H7 (cell line): ENCODE measurements at regions not wholly inside any gene's neighbourhood (a gene's known extent, or its start where the extent isn't known, plus 50 kb on each side); places are given as distances from the start of the nearest gene placed in this dataset.

ENCODE experiments used
- DNase-seq: peaks from one replicate; pipeline ENCODE4 v3.0.0; 2012
- H3K27me3 ChIP-seq: 2 replicates; pipeline ENCODE4 v1.6.0; 2011; ENCODE audit warnings: mild to moderate bottlenecking, low read length; ENCODE audit not compliant: control insufficient read depth, insufficient read depth
- H3K36me3 ChIP-seq: replicated peaks from 2 replicates; pipeline ENCODE4 v1.5.1; 2011; ENCODE audit warnings: low read length; ENCODE audit not compliant: control insufficient read depth, insufficient read depth
- H3K4me3 ChIP-seq: 2 replicates; pipeline ENCODE4 v1.5.1; 2011; ENCODE audit warnings: low read depth, mild to moderate bottlenecking, control low read depth, low read length, moderate library complexity; ENCODE audit not compliant: insufficient read depth

- H3K4me3 ChIP-seq = no peak overlapping the region
- H3K27me3 ChIP-seq = no peaks in the 10 kb centered on the region
- H3K36me3 ChIP-seq = no peaks in the 10 kb centered on the region
- DNase-seq = no peak
Measured at GRCh38 chr1:209382231-209383100, 201.0 kb upstream of the CAMK1G start.

- H3K27me3 ChIP-seq = no peaks in the 10 kb centered on the region
- no peaks in the 10 kb centered on the region for H3K36me3 ChIP-seq
- no peak for DNase-seq
- no peak overlapping the region for H3K4me3 ChIP-seq
Measured at GRCh38 chr1:209383422-209383821, 200.1 kb upstream of the CAMK1G start.

GRCh38 chr1:209383907-209384709 lies 199.4 kb upstream of the CAMK1G start:
- Histone ChIP-seq H3K36me3 (no peaks in the 10 kb centered on the region), H3K27me3 (no peaks in the 10 kb centered on the region)
- no peak for DNase-seq

GRCh38 chr1:209384710-209385550 lies 198.6 kb upstream of the CAMK1G start:
- no peak overlapping the region for H3K4me3 ChIP-seq
- H3K27me3 ChIP-seq = no peaks in the 10 kb centered on the region
- no peak for DNase-seq
- H3K36me3 ChIP-seq = no peaks in the 10 kb centered on the region

More at GRCh38 chr1:209383907-209384709, 199.4 kb upstream of the CAMK1G start:
- H3K4me3 ChIP-seq = no peak overlapping the region

GRCh38 chr1:209386156-209386555 lies 197.4 kb upstream of the CAMK1G start:
- no peaks in the 10 kb centered on the region for H3K36me3 ChIP-seq
- no peak overlapping the region for H3K4me3 ChIP-seq
- no peak for DNase-seq
- no peaks in the 10 kb centered on the region for H3K27me3 ChIP-seq

- H3K4me3 ChIP-seq = no peak overlapping the region
Measured at GRCh38 chr1:209387271-209387968, 196.1 kb upstream of the CAMK1G start.

GRCh38 chr1:209387969-209388329 lies 195.6 kb upstream of the CAMK1G start:
- Histone ChIP-seq H3K4me3 (no peak overlapping the region), H3K27me3 (no peaks in the 10 kb centered on the region), H3K36me3 (no peaks in the 10 kb centered on the region)
- no peak for DNase-seq

More at GRCh38 chr1:209387271-209387968, 196.1 kb upstream of the CAMK1G start:
- Histone ChIP-seq H3K36me3 (no peaks in the 10 kb centered on the region), H3K27me3 (no peaks in the 10 kb centered on the region)
- no peak for DNase-seq

GRCh38 chr1:209388358-209388757 lies 195.2 kb upstream of the CAMK1G start:
- no peaks in the 10 kb centered on the region for H3K36me3 ChIP-seq
- DNase-seq = no peak
- H3K27me3 ChIP-seq = no peaks in the 10 kb centered on the region
- H3K4me3 ChIP-seq = no peak overlapping the region

GRCh38 chr1:209389258-209389657 lies 194.3 kb upstream of the CAMK1G start:
- DNase-seq = no peak
- no peak overlapping the region for H3K4me3 ChIP-seq
- H3K36me3 ChIP-seq = no peaks in the 10 kb centered on the region
- H3K27me3 ChIP-seq = no peaks in the 10 kb centered on the region

GRCh38 chr1:209389975-209390374 lies 193.5 kb upstream of the CAMK1G start:
- DNase-seq = no peak
- no peaks in the 10 kb centered on the region for H3K27me3 ChIP-seq

GRCh38 chr1:209390764-209391163 lies 192.8 kb upstream of the CAMK1G start:
- Histone ChIP-seq H3K4me3 (no peak overlapping the region), H3K36me3 (no peaks in the 10 kb centered on the region), H3K27me3 (no peaks in the 10 kb centered on the region)
- no peak for DNase-seq

More at GRCh38 chr1:209389975-209390374, 193.5 kb upstream of the CAMK1G start:
- H3K4me3 ChIP-seq = no peak overlapping the region
- no peaks in the 10 kb centered on the region for H3K36me3 ChIP-seq

- no peak for DNase-seq
- H3K4me3 ChIP-seq = no peak overlapping the region
- no peaks in the 10 kb centered on the region for H3K27me3 ChIP-seq
- H3K36me3 ChIP-seq = no peaks in the 10 kb centered on the region
Measured at GRCh38 chr1:209391792-209392191, 191.7 kb upstream of the CAMK1G start.

GRCh38 chr1:209395169-209395568 lies 188.3 kb upstream of the CAMK1G start:
- Histone ChIP-seq H3K27me3 (no peaks in the 10 kb centered on the region), H3K36me3 (no peaks in the 10 kb centered on the region), H3K4me3 (no peak overlapping the region)
- no peak for DNase-seq

- no peaks in the 10 kb centered on the region for H3K36me3 ChIP-seq
- no peak for DNase-seq
- H3K27me3 ChIP-seq = no peaks in the 10 kb centered on the region
- H3K4me3 ChIP-seq = no peak overlapping the region
Measured at GRCh38 chr1:209397371-209397770, 186.1 kb upstream of the CAMK1G start.
